GM18861 (cell line): ENCODE measurements at regions not wholly inside any gene's neighbourhood (a gene's known extent, or its start where the extent isn't known, plus 50 kb on each side); places are given as distances from the start of the nearest gene placed in this dataset.

Source experiments
- ATAC-seq: cut with Tn5 transposase; IDR thresholded peaks from one replicate; pipeline ENCODE4 v1.9.1; 2021; ENCODE audit not compliant: unreplicated experiment

DNA sequence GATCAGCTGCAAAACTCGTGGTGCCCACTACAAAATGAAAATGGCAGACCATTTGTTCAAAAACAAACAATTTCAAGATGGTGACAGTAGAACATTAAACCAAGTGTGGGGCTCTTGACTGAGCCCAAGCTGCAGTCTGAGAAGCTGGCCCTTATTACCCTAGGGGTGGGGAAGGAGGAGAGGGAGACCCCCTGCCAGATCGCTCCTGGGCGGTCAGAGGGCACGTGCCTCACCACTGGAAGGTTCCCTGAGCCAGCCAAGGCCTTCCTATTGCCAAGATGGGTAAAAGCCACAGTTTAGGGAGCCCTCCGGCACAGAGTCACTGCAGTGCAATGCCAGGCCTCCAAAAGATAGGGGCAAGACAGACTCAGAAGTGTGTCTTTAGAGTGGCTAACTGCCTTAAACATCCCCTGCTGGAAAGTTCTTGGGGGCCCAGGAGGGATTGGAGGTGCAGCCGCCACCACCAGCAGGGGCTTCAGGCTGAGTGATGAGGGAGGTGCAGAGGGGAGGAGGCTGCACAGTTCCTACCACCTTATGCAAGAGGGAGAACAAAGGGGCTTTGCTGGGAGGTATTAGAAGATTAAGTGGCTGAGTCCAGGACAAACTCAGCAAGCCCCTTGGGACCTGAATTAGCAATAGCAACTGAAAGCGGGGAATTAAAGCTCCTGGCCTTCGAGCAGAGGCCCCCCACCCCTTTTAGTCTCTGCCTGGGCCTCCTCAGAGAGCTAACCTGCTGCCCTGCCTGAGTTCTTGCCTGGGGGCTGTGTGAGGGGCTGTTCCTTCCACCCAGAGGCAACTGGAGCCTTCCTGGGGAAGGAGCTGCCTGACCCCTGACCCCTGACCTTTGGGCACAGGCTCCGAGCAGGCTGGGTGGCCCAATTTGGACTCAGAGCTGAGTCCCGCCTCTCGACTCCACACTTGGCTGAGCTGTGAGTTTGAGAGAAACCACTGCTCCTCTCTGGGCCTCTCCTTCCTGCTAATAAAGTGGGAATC lies 88.4 kb downstream of the VEGFA start:
- no peak for ATAC-seq

DNA sequence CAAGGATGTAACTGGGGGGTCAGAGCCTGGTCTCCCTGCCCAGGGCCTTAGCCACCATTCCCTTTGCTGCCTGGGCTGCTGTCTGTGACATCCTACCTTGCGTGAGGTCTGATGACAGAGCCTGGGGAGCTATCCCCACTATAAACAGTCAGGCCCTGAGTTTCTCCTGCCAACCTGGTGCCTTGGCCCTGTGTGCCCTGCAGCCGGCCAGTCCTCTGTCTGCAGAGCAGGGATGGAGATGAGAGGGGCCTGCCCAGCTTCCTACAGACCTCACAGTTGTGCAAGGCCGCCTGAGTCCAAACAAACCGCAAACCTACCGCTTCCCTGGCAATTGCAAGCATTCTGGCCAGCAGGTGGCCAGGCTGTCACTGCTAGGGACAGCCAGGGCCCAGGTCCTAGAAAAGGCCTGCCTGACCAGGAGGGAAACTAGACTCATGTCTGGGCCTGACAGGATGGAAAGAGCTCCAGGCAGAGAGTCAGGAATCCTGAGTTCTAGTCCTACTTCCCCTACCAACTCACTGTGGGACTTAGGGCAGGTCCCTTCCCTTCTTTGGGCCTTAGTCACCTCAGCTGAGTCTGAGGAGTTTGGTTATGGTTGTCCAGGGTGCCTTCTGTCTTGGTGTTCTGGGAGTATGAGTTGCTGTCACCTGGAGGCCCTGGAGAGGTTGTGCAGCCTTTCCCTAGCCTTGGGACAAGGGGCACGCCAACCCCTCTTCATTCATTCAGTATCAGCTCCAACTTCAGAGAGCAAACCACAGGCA lies 86.2 kb downstream of the VEGFA start:
- ATAC-seq = no peak

DNA sequence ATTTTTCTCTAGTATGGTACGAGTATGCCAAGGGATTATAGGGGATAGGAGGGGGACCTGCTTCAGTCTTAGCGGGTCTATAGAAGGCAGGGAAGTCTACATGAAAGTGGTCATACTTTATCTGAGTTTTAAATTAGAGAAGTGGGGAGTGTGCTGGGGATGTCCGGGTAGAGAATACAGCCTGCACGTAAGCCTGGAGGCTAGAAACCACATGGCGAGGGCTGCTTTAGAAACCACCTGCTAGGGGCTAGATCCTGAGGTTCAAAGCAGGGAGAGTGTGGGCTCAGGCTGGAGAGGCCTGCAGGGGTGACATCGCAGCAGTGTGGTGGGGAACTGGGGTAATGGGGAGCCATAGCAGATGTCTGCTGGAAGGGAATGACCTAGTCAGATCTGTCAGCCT lies 85.2 kb downstream of the VEGFA start:
- ATAC-seq = no peak

DNA sequence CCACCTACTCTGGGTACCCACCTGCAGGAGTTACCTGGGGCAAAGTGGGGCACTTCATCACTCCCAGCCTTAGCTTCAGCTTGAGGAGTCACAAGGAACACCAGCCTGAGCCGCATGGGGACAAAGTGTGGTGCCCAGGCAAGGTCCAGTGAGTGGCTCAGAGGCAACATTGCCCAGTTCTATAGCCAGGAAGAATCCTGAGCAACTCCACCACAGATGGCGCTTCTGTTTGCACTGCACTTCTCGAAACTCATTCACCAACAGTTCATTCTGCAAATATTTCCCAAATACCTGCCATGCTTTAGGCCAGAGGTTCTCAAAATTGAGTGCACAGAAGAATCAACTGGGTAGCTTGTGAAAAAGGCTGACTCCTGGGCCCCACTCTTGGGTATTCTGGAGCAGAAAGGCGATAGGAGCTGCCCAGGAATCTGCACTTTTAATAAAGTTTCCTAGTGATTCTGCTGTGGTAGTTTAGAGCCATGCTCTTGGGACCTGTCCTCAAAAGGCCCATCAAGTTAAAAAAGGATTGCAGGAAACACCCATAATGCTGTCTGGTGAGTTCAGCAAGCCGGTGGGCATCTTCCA lies 83.1 kb downstream of the VEGFA start:
- ATAC-seq = no peak

DNA sequence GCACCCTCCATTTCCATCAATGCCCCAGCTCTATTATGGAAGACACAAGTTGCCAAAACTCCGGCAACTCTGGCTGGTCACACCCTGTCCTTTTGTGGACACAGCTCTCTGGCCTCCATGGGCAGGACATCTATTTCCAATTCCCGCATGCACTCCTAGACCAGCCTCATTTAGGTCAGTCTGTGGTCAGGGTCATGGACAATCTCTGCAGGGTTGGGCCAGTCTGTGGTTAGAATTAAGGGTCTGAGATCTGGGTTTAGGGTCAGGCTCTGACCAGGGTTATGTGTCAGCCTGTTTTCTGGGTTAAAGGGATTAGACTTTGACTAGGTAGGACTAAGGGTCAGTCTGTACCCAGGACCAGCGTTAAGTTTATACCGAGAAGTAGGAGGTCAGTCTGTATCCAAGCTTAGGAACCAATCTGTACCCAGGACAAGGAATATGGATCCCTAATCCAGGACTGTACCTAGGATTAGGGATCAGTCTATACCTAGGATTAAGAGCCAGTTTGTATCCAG lies 82.4 kb downstream of the VEGFA start:
- no peak for ATAC-seq

DNA sequence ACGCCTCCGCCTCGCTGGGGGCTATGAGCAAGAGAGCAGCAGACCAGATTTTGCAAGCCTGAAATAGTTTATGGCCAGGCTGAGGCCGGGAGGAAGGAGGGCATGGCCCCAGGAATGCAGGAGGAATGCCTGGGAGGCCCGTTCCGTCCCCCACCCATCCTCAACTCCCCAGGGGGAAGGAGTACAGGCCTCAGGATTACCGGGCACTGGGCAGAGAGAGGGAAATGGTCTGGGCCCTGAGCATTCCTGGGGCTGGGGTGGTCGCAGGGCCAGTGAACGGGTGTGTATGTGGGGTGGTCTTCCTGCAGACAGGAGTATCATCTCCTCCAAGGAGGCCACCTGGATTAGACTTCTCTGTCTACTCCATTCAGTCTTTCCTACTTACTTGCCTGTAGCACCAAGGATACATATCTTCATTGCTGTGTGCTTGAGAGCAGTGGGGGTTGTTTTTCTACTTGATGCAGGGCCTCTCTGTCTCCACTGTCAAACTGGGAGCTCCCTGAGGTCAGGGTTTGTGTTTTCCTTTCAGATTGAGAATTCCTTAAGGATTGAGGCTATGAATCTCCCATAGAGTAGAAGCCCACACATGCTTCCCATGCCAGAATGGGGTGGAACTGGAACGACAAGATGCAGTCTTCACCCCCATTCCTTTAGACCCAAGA lies 81.3 kb downstream of the VEGFA start:
- no peak for ATAC-seq

DNA sequence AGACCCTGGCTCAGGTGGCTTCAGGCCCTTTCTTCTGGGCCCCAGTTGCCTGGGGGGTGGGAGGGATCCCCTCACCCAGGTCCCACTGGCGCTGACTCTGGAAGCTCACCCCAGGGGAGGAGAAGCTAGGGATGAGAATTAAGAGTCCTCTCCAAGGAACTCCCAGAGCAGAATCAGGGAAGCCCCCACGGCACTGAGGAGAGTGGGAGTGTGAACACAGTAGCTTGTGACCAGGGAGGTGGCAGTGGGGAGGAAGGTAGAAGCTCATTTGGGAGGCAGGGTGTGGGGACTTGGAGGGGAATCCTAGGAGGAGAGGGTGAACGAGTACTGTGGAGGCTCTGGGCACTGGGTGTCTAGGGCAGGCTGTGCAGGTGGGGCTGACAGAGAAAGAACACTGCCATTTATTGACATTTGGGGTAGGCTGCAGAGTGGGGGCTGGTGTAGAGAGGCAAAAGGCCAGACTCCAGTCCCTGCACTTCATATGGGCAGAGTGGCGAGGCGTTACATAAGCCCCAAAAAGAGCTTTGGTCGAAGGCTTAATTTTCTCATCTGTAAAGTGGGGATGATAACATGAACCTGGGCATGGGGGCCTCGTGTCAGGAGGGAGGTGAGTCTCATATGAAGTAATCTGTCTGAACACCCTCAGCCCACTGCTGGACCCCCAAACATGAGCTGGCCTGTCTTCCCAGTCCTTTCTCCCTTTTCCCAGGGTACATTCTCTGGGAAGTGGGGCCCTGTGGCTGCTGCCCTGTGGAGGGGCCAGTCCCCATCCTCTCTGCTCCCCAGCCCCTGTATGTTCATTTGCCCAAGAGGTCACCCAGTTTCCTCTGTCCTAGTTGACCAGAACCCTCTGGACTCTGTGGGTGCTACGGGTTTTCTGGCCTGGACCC lies 80.5 kb downstream of the VEGFA start:
- ATAC-seq = no peak

DNA sequence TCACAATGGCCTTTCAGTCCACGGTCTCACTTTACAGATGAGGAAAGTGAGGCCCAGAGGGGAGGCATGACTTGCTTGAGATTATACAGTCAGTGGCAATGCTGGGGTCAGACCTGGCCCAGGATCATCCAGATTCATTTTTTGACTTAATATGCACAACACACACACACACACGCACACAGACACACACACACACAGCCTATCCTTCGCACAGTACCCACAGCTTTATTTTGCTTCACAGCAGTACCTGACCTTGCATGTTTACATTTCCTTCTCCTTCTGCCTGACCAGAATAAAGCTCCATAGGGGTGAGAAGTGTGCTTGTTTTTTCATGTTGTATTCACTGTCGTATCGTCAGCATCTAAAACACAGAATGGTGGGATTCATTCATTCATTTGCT lies 79.8 kb downstream of the VEGFA start:
- no peak for ATAC-seq

DNA sequence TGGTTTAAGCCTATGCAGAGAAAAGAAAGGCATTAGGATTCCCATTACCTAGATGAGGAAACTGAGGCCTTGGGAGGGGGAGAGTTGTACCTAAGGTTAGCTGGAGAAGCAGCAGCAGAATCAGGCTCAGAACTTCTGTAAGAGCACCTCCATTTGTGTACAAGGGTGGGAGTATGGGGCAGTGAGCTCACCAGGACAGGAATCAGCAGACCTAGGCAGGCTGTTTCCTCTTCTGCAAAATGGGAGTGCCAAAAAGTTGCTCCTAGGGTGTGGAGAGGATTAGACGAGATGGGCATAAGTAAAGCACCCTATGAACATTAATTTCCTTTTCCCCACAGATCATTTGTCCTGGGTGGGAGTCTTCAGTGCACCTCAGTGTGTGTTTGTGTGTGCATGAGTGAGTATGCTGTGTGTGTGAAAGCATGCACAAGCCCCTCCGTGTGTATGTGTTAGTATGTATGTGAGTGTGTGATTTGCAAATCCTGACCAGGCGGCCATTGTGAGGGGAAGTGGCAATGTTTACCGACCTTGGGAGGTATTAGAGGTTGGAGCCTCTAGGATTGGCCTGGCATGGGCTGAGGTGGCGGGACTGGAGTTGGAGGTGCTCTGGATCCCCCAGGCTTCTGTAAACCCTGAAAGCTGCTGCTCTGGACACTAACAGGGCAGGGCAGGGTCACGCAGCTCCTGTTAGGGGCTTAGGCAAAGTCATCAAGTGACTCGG lies 78.8 kb downstream of the VEGFA start:
- no peak for ATAC-seq

DNA sequence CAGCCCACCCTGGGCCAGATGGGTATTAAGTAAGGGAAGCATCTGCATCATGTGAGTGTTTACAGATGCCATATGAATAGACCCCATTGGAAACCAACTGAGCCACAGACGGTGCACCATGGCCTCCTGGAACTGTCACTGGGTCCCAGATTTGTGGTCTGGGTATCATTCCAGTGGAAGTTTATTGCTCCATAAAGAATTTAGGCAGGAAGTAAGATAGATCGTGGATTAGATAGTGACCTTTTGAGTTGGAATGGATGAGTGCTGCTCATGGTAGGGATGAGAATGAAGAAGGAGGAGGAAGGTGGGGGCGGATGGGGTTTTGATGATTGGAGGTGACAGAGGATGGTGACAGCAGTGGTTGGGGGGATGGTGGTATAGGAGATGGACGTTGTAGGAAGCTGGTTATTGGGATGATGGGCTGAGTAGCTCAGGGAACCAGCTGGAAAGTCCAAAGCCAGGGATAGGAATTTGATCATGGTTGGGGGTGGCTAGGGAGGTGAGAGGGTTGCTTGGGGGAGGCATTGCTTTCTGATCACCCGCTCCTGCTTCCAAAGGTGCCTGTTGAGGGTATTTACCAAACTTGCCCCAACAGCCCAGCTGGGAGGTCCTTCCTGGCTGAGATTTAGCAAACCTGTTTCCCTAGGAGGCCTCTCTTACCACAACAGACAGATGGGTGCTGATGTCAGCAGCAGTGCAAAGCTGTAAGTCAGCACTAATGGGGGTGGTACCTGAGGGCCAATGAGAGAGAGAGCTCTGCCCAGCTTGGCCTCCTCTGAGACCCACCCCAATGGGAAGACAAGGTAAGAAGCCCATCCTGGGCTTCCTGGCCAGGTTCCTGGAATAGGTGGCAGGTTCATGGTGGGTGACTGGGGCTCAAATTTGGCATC lies 78.0 kb downstream of the VEGFA start:
- no peak for ATAC-seq

DNA sequence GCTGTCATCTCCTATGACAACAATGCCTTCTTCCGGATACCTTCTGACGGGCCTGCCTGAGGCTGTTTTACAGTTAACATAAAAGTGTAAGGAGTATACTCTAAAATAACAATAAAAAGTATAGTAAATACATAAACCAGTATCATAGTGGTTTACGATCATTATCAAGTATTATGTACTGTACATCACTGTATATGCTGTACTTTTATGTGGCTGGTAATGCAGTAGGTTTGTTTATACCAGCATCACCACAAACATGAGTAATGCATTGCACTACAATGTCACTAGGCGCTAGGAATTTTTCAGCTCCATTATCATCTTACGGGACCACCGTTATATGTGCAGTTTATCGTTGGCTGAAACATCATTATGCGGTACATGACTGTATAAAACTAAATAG lies 76.5 kb downstream of the VEGFA start:
- no peak for ATAC-seq

DNA sequence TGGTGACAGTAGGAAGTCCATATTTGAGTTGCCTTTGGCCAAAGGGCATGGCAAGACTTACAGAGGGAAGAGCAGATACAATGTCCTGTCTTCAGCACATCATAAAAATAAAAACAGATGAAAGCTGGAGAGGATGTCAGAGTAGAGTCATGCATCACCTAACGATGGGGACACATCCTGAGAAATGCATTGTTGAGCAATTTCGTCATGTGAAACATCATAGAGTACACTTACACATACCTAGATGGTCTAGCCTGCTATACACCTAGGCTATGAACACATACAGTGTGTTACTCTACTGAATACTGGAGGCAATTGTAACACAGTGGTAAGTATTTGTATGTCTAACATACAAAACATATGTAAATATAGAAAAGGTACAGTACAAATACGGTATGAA lies 75.6 kb downstream of the VEGFA start:
- ATAC-seq = no peak

DNA sequence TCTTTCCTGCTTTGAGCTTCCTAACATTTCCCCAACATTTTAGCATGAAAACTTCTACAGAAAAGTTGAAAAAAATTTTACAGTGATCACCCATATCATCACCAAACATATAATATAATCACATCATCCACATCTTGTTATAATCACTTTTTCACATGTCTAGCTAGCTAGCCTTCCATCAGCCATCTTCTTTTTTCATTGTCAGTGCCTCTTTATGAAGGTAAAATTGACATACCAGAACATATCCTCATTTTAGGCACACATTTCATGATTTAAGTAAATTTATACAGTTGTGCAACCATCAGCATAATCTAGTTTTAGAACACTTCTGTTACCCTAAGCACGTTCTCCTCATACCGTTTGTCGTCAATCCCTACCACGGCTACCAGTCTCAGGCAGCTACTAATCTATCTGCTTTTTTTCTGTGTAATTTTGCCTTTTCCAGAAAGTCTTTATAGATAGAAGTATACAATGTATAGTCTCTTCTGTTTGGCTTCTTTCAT lies 73.7 kb downstream of the VEGFA start:
- no peak for ATAC-seq

DNA sequence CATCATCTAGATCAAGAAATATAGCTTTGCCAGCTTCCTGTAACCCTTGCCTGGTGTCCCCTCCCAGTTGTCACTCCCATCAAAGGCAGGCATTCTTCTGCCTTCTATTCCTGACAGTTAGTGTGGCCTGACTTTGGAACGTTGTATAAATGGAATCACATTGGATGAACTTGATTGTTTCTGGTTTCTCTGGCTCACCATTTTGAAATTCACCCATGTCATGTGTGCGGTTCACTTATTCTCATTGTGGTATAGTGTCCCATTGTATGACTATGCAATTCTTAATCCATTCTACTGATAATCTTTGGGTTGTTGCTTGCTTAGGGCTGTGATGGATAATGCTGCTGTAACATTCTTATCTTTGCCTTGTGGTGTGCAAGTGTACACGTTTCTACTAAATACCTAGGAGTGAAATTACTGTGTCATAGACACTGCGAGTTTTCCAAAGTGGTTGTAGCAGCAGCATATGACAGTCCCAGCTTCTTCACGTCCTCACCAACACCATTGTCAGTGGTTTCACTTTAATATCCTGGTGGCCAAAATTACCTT lies 73.2 kb downstream of the VEGFA start:
- no peak for ATAC-seq

DNA sequence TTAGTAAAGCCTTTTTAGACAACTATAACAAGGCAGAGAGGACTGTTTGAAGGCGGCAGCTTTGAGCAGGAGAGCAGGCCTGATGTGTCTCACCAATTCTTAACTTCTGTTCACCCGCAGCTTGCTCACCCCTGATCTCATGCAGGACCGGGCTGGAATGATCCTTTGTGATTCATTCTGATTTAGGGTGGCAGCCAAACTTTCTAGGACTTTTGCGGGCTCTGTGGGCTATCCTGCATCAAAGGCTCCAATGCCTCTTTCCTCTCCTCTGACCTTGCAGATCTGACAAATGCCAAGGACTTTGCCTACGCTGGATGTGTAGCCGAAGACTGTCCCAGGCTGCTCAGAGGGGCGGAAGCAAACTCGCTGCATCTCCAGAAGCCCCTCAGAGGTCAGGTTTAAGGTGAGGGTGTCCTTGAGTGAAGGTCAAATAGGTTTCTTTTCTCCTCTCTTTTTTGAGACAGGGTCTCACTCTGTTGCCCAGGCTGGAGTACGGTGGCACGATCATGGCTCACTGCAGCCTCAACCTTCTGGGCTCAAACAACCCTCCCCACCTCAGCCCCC lies 72.3 kb downstream of the VEGFA start:
- no peak for ATAC-seq

DNA sequence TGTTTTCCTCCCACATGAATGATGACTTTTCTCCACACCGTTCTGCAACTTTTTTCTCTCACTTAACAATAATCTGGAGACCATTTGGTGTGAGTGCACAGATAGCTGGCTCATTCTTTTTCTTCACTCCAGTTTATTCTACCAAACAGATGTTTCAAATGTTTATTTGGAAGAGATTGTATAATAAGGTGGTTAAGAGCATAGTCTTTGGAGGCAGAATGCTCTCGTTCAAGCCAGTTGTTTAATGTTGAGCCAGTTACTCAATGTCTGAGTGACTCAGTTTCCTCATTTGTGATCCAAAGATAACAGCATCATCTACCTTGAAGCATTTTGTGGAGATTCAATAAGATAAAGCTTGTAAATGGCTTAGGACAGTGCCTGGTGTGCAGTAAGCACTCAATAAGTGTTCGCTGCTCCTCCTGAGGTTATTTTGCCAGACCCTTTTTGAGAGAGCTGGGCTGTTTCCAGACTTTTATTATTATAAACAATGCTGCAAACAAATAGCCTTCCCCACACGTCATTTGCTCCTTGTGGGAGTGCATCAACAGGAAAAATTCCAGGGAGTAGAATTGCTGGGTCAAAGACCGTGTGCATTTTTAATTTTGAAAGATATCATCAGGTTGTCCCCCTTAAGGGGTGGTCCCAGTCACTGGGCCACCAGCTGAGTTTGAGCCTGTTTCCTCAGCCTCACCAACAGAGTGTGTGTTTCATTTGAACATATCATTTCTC lies 70.6 kb downstream of the VEGFA start:
- no peak for ATAC-seq
